Suprapubic skin (tissue), 3 donors: ENCODE measurements at regions not wholly inside any gene's neighbourhood (a gene's known extent, or its start where the extent isn't known, plus 50 kb on each side); places are given as distances from the start of the nearest gene placed in this dataset.

Source experiments
- CTCF ChIP-seq, 2 donors: fragments of 200-600 bp in 1 of 2; fragments of 450-650 bp in 1 of 2; sonication (generic) in 1 of 2; IDR thresholded peaks; one replicate each; pipeline ENCODE4 v1.5.1; 2016 to 2019; ENCODE audit warnings: antibody characterized with exemption in 2 of 2, mild to moderate bottlenecking in 1 of 2, moderate library complexity in 1 of 2
- POLR2A ChIP-seq, 2 donors: fragments of 450-650 bp; IDR thresholded peaks; one replicate each; pipeline ENCODE4 v1.6.1; 2017; ENCODE audit warnings: antibody characterized with exemption in 2 of 2, mild to moderate bottlenecking in 2 of 2, moderate library complexity in 2 of 2

GRCh38 chr4:66235876-66236275 lies 565.6 kb upstream of the EPHA5 start:
- TF ChIP-seq POLR2A (IDR thresholded peaks at IDR 0.05): no peak
- TF ChIP-seq CTCF (IDR thresholded peaks at IDR 0.05): no peak
